ENCODE measurements at regions not wholly inside any gene's neighbourhood (a gene's known extent, or its start where the extent isn't known, plus 50 kb on each side); places are given as distances from the start of the nearest gene placed in this dataset.

GRCh38 chr7:113175525-113176104 is 57.3 kb upstream of the SMIM30 start:
- no peak for DNase-seq (ENCODE audit: low read depth in 1 of 2, low spot score in 1 of 2)

DNA sequence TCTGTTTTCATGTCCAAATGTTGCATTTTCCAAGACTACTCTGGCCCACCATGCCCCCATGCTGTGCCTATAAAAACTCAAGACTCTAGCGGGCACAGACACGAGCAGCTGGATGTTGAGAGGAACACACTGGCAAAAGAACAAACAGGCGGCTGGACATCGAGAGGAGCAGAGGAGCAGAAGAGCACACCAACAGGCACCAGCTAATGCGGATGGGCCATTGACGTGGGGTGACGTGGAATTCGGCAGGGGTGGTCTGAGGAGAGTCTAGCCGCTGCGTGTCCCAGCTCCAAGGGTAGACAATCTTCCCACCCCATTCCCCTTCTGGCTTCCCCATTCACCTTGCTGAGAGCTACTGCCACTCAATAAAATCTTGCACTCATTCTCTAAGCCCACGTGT is 54.4 kb upstream of the SMIM30 start:
- DNase-seq (ENCODE audit: low read depth in 1 of 2, low spot score in 1 of 2), result no peak

DNA sequence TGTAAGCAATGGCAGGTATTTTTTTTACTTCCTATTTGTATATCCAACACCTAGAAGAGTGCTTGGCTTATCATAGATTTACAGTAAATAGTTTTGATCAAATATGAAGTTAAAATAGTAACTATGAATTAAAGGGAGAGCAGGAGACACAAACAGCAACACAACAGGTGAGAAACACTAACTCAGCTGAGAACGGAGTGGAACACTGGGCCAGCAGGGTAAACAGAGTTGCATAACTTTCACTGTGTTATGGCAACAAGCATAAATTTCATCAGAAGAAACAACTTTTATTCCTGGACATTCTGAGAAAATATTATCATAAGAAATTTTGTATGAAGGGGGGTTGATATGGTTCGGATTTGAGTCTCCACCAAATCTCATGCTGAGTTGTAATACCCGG is 52.2 kb upstream of the SMIM30 start:
- no peak for DNase-seq (ENCODE audit: low read depth in 1 of 2, low spot score in 1 of 2)
